Type B pancreatic cell (in vitro differentiated cells): ENCODE measurements at regions not wholly inside any gene's neighbourhood (a gene's known extent, or its start where the extent isn't known, plus 50 kb on each side); places are given as distances from the start of the nearest gene placed in this dataset.

Source experiments
- DNase-seq: peaks from one replicate; pipeline ENCODE4 v3.0.0; 2021; ENCODE audit warnings: mixed read lengths; ENCODE audit not compliant: unreplicated experiment; ENCODE audit errors: extremely low spot score
- H3K27ac Mint-ChIP-seq: 2 replicates; pipeline ENCODE4 v1.8.0; 2021; ENCODE audit warnings: mild to moderate bottlenecking, mixed read lengths
- H3K27me3 Mint-ChIP-seq: 2 replicates; pipeline ENCODE4 v1.8.0; 2021; ENCODE audit warnings: mixed read lengths
- H3K36me3 Mint-ChIP-seq: 2 replicates; pipeline ENCODE4 v1.8.0; 2021; ENCODE audit warnings: mixed read lengths
- H3K4me1 Mint-ChIP-seq: one replicate; pipeline ENCODE4 v1.8.0; 2021; ENCODE audit warnings: mixed read lengths; ENCODE audit not compliant: unreplicated experiment
- H3K4me3 Mint-ChIP-seq: 2 replicates; pipeline ENCODE4 v1.8.0; 2021; ENCODE audit warnings: mild to moderate bottlenecking, mixed read lengths
- H3K9me3 Mint-ChIP-seq: 2 replicates; pipeline ENCODE4 v1.8.0; 2021; ENCODE audit warnings: mixed read lengths
- CTCF ChIP-seq: fragments of 200-600 bp; sonication (generic); conservative IDR thresholded peaks from 2 replicates; pipeline ENCODE4 v1.5.0; 2021; ENCODE audit warnings: antibody characterized with exemption, mild to moderate bottlenecking

DNA sequence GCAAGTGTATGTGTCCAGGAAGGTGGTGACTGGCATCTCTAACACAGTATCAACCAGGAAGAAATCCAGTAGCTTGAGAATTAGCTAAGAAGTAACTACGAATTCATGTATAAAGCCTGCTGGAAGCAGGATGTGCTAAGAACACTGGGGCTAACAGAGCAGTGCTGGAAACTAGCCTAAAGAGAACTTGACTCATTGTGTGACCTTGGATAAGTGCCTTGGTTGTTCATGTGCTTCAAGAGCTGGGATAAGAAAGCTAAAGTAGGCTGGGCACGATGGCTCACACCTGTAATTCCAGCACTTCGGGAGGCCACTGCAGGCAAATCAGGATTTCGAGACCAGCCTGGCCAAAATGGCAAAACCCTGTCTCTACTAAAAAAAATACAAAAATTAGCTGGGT, 186.9 kb downstream of the RRAGC start:
- Mint-ChIP-seq H3K27me3 (peaks cover 58% of the 10 kb centered on the region), H3K4me3 (no peak overlapping the region), H3K27ac (no peak overlapping the region), H3K4me1 (no peaks in the 10 kb centered on the region), H3K36me3 (no peaks in the 10 kb centered on the region), H3K9me3 (no peaks in the 10 kb centered on the region)
- no peak for TF ChIP-seq CTCF
- peak; percentile 7 for DNase-seq

DNA sequence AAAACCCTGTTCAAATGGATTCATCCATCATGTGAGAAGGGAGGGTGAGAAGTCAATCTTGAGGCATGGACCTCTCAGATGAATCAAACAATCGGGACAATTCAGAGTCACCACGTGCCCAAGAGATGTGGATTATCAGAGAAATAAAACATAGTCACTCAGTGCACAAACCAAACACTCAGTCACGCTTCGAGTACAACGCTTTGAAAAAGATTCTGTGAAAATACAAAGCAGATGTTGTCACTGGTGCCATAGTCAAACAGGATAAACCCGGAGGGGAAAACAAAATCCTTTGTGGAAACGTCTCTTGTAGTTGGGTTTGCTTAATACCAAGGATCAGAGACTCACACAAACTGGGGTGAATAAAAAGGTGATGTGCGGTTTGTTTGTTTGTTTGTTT, 188.4 kb downstream of the RRAGC start:
- no peak for DNase-seq
- Mint-ChIP-seq H3K4me3 (no peak overlapping the region), H3K9me3 (no peaks in the 10 kb centered on the region), H3K27me3 (peaks cover 55% of the 10 kb centered on the region), H3K27ac (no peak overlapping the region), H3K4me1 (no peaks in the 10 kb centered on the region), H3K36me3 (no peaks in the 10 kb centered on the region)
- TF ChIP-seq CTCF = no peak

DNA sequence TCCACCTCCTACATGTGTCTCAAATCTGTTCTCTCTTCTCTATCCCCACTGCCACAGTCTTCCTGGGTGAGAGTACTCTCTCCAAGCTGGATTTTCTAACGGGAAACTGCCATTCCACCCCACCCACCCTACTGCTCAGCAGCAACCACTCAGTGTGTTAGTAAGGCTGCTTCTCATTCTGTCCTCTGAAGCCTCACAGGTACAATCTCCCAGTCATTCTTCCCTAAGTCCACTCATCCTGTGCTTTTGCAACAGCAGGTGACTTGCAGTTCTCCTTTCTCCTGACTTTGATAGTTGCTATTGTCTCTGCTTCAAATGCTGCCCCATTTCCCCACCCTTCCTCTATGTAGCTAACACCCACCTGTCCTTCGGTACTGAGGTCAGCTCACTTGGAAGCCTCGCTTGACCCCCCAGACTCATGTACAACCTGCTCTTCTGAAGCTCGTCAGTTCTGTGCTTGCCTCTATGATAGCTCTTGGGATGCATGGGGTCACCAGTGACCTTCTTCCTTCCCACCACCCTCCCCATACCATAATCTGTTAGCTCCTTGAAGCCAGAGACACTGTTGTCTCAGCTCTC, 188.9 kb downstream of the RRAGC start:
- Mint-ChIP-seq H3K27me3 (peaks cover 56% of the 10 kb centered on the region), H3K36me3 (no peaks in the 10 kb centered on the region), H3K4me3 (no peak overlapping the region), H3K4me1 (no peaks in the 10 kb centered on the region), H3K27ac (no peak overlapping the region), H3K9me3 (no peaks in the 10 kb centered on the region)
- peak; percentile 24 for DNase-seq
- TF ChIP-seq CTCF = no peak

DNA sequence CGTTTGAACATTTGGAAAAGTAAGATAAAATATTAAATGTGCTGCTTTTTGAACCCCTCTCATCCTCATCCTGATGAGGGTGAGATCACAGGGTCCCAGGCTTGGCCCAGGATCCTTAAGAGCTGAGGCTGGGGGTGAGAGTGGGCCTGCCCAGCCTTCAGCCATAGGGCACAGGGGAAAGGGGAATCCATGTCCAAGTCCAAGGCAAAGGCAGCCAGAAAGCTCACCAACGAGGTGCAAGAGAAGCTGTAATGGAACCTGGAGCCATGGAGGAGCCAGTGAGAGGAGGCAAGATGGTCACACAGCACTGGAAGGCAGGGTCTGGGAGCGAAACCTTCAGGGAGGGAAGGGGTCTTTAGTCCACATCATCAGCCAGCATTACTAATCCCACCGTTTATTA, 191.9 kb downstream of the RRAGC start:
- H3K4me1 Mint-ChIP-seq = no peaks in the 10 kb centered on the region
- peaks cover 66% of the 10 kb centered on the region for H3K27me3 Mint-ChIP-seq
- H3K36me3 Mint-ChIP-seq = no peaks in the 10 kb centered on the region
- no peak for TF ChIP-seq CTCF
- no peak overlapping the region for H3K27ac Mint-ChIP-seq
- H3K9me3 Mint-ChIP-seq = peaks cover 12% of the 10 kb centered on the region
- DNase-seq = peak; percentile 29
- H3K4me3 Mint-ChIP-seq = no peak overlapping the region

GRCh38 chr1:38662126-38662525, 197.4 kb downstream of the RRAGC start:
- no peak overlapping the region for H3K27ac Mint-ChIP-seq
- no peaks in the 10 kb centered on the region for H3K4me1 Mint-ChIP-seq
- peaks cover 12% of the 10 kb centered on the region for H3K9me3 Mint-ChIP-seq
- no peaks in the 10 kb centered on the region for H3K36me3 Mint-ChIP-seq
- peaks cover 45% of the 10 kb centered on the region for H3K27me3 Mint-ChIP-seq
- DNase-seq = no peak
- TF ChIP-seq CTCF = no peak
- no peak overlapping the region for H3K4me3 Mint-ChIP-seq

- Mint-ChIP-seq H3K4me3 (no peak overlapping the region), H3K36me3 (no peaks in the 10 kb centered on the region), H3K27me3 (peaks cover 47% of the 10 kb centered on the region), H3K9me3 (peaks cover under 1% of the 10 kb centered on the region), H3K27ac (no peak overlapping the region), H3K4me1 (no peaks in the 10 kb centered on the region)
- DNase-seq = no peak
- TF ChIP-seq CTCF = no peak
Observed at GRCh38 chr1:38658883-38659282, 200.7 kb downstream of the RRAGC start.
